ENCODE measurements at regions not wholly inside any gene's neighbourhood (a gene's known extent, or its start where the extent isn't known, plus 50 kb on each side); places are given as distances from the start of the nearest gene placed in this dataset.
"Not testable (repeated sequence)": the region's sequence is repeated elsewhere in the genome, so short reads cannot be mapped to it uniquely, and the experiment has no call there.

GRCh38 chr16:5768445-5768844 lies 670.9 kb upstream of the EEF2KMT start:
- DNase-seq (ENCODE audit: low read depth in 2 of 2): no peak

DNA sequence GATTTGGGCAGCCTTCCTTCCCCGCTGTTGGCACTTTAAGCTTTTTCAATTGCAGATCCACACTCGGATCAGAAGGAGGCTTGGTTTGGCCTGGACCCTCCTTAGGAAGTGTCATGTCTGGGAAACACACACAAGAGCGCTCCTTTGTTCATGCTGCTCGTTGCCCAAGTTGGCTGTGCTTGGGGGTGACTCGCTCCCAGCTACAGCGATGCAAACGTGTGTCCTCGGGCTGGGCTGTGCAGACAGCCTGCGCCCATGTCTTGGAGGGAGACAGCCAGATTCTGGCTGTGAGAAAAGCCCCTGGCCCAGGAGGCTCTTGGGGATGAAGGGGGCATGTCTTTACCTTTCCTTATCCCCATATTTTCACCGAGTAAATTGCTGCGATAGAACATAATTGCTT lies 665.6 kb upstream of the EEF2KMT start:
- DNase-seq (ENCODE audit: low read depth in 2 of 2): no peak

- no peak for DNase-seq (ENCODE audit: low read depth in 2 of 2)
Measured at GRCh38 chr16:5762362-5762761, 664.8 kb upstream of the EEF2KMT start.

DNA sequence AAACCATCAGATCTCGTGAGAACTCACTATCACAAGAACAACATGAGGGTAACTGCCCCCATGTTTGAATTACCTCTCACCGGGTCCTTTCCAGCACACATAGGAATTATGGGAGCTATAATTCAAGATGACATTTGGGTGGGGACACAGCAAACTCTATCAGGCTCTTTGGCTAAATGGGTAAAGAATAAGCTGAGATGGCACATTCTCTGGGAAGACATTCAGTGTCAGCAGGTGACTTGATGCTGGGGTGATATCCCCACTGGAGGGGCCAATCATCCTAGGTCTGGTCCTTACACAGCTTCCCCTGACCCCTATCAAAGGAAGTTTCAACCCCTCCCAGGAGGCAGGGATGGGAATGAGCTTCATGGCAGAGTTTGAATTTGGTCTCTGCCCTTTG lies 664.0 kb upstream of the EEF2KMT start:
- no peak for DNase-seq (ENCODE audit: low read depth in 2 of 2)

DNA sequence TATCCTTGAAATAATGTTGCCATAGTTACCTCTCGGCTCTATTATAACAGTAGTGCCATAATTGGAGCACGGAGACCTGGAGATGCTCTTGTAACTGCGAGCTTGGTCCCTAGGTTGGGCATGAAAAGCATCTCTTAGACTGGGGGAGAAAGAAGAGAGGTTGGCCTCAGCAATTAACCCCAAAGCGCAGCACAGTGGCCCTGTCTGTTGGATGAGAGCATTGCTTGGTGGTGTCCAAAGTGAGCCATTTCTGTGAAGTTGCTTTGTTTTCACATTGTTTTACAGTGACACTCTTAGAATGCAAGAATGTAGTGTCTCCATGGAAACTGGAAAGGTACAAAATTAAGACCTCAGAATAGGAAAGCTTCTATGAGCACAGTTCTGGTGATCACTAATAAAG lies 660.7 kb upstream of the EEF2KMT start:
- DNase-seq (ENCODE audit: low read depth in 2 of 2): no peak

DNA sequence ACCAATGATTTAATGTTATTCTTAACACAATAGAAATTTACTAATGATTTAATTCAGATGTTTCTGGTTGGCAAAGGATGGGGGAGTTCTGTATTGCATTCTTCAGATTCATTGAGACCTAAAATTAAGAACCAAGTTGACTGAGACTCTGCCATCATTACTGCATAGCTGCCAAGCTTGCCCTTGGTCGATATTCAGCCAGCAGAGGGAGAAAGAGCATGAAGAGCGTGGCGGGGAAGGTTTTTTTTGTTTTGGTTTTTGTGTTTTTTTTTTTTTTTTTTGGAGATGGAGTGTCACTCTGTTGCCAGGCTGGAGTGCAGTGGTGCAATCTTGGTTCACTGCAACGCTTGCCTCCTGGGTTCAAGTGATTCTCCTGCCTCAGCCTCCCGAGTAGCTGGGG lies 659.4 kb upstream of the EEF2KMT start:
- no peak for DNase-seq (ENCODE audit: low read depth in 2 of 2)

DNA sequence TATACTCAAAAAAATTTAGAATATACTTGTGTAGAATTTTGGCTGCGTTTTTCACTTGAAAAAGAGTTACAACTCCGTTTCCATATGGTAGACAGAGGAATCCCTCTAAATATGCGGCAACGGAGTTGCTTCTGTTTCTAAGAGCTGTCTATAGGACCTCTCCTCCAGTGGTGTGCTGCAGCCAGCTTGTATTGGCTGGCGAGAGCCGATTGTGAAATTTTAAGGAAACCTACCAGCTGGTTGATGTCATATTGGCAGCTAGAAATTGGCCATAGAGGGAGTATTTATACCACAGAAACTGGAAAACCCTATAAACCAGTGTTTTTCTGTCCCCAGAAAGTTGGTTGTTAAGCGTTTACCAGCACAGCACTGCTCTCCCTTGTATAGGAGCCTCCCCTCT lies 655.8 kb upstream of the EEF2KMT start:
- DNase-seq (ENCODE audit: low read depth in 2 of 2): no peak

GRCh38 chr16:5751216-5751615 lies 653.6 kb upstream of the EEF2KMT start:
- no peak for DNase-seq (ENCODE audit: low read depth in 2 of 2)

DNA sequence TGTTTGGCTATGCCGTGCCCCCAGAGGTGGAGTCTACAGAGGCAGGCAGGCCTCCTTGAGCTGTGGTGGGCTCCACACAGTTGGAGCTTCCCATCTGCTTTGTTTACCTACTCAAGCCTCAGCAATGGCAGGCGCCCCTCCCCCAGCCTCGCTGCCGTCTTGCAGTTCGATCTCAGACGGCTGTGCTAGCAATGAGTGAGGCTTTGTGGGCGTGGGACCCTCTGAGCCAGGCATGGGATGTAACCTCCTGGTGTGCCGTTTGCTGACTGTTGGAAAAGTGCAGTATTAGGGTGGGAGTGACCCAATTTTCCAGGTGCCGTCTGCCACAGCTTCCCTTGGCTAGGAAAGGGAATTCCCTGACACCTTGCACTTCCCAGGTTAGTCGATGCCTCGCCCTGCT lies 652.8 kb upstream of the EEF2KMT start:
- not testable (repeated sequence) for DNase-seq (ENCODE audit: low read depth in 2 of 2)

- DNase-seq (ENCODE audit: low read depth in 2 of 2): no peak
Measured at GRCh38 chr16:5738586-5738985, 641.0 kb upstream of the EEF2KMT start.

- no peak for DNase-seq (ENCODE audit: low read depth in 2 of 2)
Measured at GRCh38 chr16:5736209-5736930, 638.8 kb upstream of the EEF2KMT start.

DNA sequence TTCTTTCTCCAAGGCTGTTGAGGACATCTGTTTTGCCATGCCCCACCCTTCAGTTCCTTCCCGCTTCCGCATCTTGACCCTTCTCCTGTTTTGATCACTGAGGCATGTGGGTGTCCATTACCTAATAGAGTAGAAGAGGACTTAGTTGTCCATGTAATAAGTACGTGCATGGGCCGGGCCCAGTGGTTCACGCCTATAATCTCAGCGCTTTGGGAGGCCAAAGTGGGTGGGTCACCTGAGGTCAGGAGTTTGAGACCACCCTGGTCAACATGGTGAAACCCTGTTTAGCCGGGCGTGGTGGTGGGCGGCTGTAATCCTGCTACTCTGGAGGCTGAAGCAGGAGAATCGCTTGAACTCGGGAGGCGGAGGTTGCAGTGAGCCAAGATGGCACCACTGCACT lies 637.8 kb upstream of the EEF2KMT start:
- DNase-seq (ENCODE audit: low read depth in 2 of 2): no peak

GRCh38 chr16:5730783-5731182 lies 633.2 kb upstream of the EEF2KMT start:
- no peak for DNase-seq (ENCODE audit: low read depth in 2 of 2)

GRCh38 chr16:5722116-5722619 lies 624.6 kb upstream of the EEF2KMT start:
- no peak for DNase-seq (ENCODE audit: low read depth in 2 of 2)

DNA sequence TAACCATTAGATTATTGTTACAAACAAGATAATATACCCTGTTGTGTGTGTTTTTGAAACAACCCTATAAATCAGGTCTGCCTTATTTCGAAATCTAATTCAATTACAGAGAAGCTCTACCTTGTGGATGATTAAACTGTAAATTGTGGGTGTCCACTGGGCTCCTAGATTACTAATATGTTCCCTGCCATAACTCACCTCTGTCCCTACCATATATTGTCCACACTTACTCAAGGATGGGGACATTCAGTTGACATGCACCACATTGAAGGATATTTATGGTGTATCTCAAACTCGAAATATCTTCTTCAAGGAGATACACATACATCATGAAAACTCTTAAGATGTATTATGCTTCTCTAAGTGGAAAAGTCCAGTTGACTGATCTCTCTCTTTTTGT lies 617.6 kb upstream of the EEF2KMT start:
- DNase-seq (ENCODE audit: low read depth in 2 of 2): no peak

- no peak for DNase-seq (ENCODE audit: low read depth in 2 of 2)
Measured at GRCh38 chr16:5709889-5710288, 612.3 kb upstream of the EEF2KMT start.

- no peak for DNase-seq (ENCODE audit: low read depth in 2 of 2)
Measured at GRCh38 chr16:5706211-5706610, 608.6 kb upstream of the EEF2KMT start.

DNA sequence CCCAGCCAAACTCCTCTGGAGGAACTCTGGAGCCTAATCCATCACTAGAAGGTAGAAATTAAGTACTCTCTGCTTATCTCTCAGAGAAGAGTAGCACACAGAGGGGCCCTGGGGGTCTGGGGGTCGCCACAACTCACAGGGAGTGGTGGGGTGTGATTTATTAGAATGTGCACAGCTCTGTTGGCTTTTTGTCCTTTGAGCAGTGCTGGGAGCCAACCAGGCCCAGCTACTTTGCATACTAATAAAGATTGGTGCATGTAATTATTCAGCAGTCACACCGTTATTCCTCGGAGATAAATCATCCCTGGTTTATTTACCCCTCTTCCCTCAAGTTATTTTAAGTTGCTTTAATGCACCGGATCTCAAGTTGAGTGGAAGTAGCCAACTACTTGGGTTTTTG lies 606.7 kb upstream of the EEF2KMT start:
- no peak for DNase-seq (ENCODE audit: low read depth in 2 of 2)

DNA sequence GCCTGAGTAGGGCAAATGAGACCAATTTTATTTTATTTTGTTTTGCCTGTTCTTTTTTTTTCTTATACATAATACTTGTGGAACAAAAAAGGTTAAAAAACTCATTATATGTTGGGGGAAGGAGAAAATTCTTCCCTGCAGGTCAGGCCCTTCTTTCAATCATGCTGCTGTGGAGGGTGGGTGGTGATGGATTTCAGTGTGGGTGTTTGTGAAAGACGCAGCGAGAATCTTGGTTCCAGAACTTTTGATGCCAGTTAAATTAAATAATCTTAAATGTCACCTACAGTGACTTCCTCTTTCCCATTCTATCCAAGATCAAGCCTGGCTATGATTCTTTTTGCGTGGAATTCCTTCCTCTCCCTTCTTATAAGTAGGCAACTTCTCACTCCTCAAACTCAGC lies 595.8 kb upstream of the EEF2KMT start:
- no peak for DNase-seq (ENCODE audit: low read depth in 2 of 2)

DNA sequence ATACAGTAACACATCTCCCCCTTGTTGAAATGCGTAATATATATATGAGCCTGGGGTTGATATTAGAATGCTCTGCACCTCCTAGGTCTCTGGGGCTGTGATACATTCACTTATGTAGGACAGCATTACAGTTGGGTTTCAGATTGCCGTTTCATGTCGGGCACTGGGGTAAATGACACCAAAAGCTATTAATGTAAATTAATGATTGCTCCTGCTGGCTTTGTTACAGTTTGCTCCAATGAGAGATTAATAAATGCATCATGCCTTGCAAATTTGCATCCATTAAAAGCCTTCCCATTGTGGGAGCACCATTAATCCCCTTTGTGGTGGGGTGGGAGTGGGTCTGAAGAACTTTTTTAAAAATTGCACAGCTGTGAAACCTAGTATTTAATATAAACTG lies 584.4 kb upstream of the EEF2KMT start:
- DNase-seq (ENCODE audit: low read depth in 2 of 2): no peak

DNA sequence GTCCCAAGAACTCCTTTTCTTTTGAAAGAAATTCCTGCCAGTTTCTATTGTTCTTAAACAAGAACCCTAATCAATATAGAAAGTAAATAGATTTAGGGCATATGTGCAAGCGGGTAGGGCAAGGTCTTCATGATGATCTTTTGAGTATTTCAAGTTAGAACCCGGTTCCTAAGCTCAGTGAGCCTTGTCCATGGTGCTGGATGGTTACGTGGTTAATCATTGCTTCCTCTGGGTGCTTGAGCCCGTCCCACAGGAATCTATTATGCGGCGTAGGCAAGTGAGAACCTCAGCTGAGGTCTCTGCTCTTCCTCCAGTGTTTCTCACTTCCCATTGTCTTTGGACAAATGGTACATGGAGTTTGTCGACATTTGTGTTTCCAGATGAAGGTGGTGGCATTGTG lies 580.8 kb upstream of the EEF2KMT start:
- no peak for DNase-seq (ENCODE audit: low read depth in 2 of 2)

GRCh38 chr16:5671421-5671820 lies 573.8 kb upstream of the EEF2KMT start:
- DNase-seq (ENCODE audit: low read depth in 2 of 2): no peak

GRCh38 chr16:5670198-5670597 lies 572.6 kb upstream of the EEF2KMT start:
- no peak for DNase-seq (ENCODE audit: low read depth in 2 of 2)

- DNase-seq (ENCODE audit: low read depth in 2 of 2): no peak
Measured at GRCh38 chr16:5668553-5668952, 571.0 kb upstream of the EEF2KMT start.

Data from fibroblast of skin of left biceps (primary cell).